GM23338 (cell line): ENCODE measurements at regions not wholly inside any gene's neighbourhood (a gene's known extent, or its start where the extent isn't known, plus 50 kb on each side); places are given as distances from the start of the nearest gene placed in this dataset.

Source experiments
- ATAC-seq: fragments of 200-7000 bp; cut with Tn5 transposase; 3 replicates; pipeline ENCODE4 v1.9.1; 2020
- DNase-seq: peaks from one replicate; pipeline ENCODE4 v3.0.0-alpha.2; 2015; ENCODE audit warnings: low spot score
- H2AFZ ChIP-seq: fragments of 200-600 bp; sonication (generic); 2 replicates; pipeline ENCODE4 v1.8.0; 2016; ENCODE audit warnings: antibody characterized with exemption, mild to moderate bottlenecking, moderate library complexity
- H3F3A ChIP-seq: fragments of 200-600 bp; sonication (generic); replicated peaks from 2 replicates; pipeline ENCODE4 v1.8.0; 2017; ENCODE audit warnings: antibody characterized with exemption, mixed run types, low read depth
- H3K27ac ChIP-seq: fragments of 200-600 bp; sonication (generic); 2 replicates; pipeline ENCODE4 v1.6.1; 2016; ENCODE audit warnings: low read depth
- H3K27me3 ChIP-seq: fragments of 200-600 bp; sonication (generic); 2 replicates; pipeline ENCODE4 v1.8.0; 2016; ENCODE audit warnings: mild to moderate bottlenecking, mixed run types, moderate library complexity; ENCODE audit not compliant: insufficient read depth
- H3K36me3 ChIP-seq: fragments of 200-600 bp; sonication (generic); 2 replicates; pipeline ENCODE4 v1.8.0; 2016; ENCODE audit warnings: mild to moderate bottlenecking; ENCODE audit not compliant: insufficient read depth
- H3K4me1 ChIP-seq: fragments of 200-600 bp; sonication (generic); 2 replicates; pipeline ENCODE4 v1.8.0; 2016; ENCODE audit warnings: mild to moderate bottlenecking, moderate library complexity; ENCODE audit not compliant: insufficient read depth
- H3K4me2 ChIP-seq: fragments of 200-600 bp; sonication (generic); 2 replicates; pipeline ENCODE4 v1.7.1; 2017; ENCODE audit warnings: mixed run types
- H3K4me3 ChIP-seq: fragments of 200-600 bp; sonication (generic); 2 replicates; pipeline ENCODE4 v1.6.1; 2016; ENCODE audit warnings: mixed run types
- H3K79me2 ChIP-seq: fragments of 200-600 bp; sonication (generic); replicated peaks from 2 replicates; pipeline ENCODE4 v1.8.0; 2017; ENCODE audit warnings: mild to moderate bottlenecking; ENCODE audit not compliant: insufficient read depth
- H3K9me2 ChIP-seq: fragments of 200-600 bp; sonication (generic); 2 replicates; pipeline ENCODE4 v1.8.0; 2017; ENCODE audit not compliant: insufficient read depth
- H4K20me1 ChIP-seq: fragments of 200-600 bp; sonication (generic); replicated peaks from 2 replicates; pipeline ENCODE4 v1.8.0; 2017; ENCODE audit warnings: mild to moderate bottlenecking; ENCODE audit not compliant: insufficient read depth
- H3K27ac Mint-ChIP-seq: 2 replicates; pipeline ENCODE4 v1.8.0; 2020; ENCODE audit warnings: inconsistent platforms, mild to moderate bottlenecking, moderate library complexity, mixed read lengths
- H3K27me3 Mint-ChIP-seq: 3 replicates; pipeline ENCODE4 v1.8.0; 2022; ENCODE audit warnings: low read depth, mild to moderate bottlenecking, moderate library complexity, mixed read lengths, inconsistent platforms; ENCODE audit not compliant: insufficient read depth, poor library complexity
- H3K36me3 Mint-ChIP-seq: 3 replicates; pipeline ENCODE4 v1.8.0; 2021; ENCODE audit warnings: low read depth, mild to moderate bottlenecking, inconsistent platforms, moderate library complexity, mixed read lengths
- H3K4me1 Mint-ChIP-seq: 3 replicates; pipeline ENCODE4 v1.8.0; 2020; ENCODE audit warnings: mild to moderate bottlenecking, inconsistent platforms, mixed read lengths
- H3K4me3 Mint-ChIP-seq: 3 replicates; pipeline ENCODE4 v1.8.0; 2021; ENCODE audit warnings: moderate library complexity, mild to moderate bottlenecking, inconsistent platforms, mixed read lengths
- H3K9me3 Mint-ChIP-seq: 3 replicates; pipeline ENCODE4 v1.8.0; 2020; ENCODE audit warnings: moderate library complexity, mild to moderate bottlenecking, inconsistent platforms, mixed read lengths
- CREB1 ChIP-seq: fragments of 250-450 bp; sonication (Bioruptor Pico); IDR thresholded peaks from 2 replicates; pipeline ENCODE4 v1.5.0; 2020; ENCODE audit warnings: low read depth, mild to moderate bottlenecking, moderate library complexity
- EZH2 ChIP-seq: fragments of 200-600 bp; sonication (generic); IDR thresholded peaks from one replicate; pipeline ENCODE4 v1.8.0; 2017; ENCODE audit warnings: antibody characterized with exemption, mild to moderate bottlenecking, low read depth; ENCODE audit not compliant: unreplicated experiment
- EZH2phosphoT487 ChIP-seq: fragments of 200-600 bp; sonication (generic); IDR thresholded peaks from one replicate; pipeline ENCODE4 v1.8.1; 2018; ENCODE audit warnings: antibody characterized with exemption; ENCODE audit not compliant: unreplicated experiment
- JUNB ChIP-seq: IDR thresholded peaks from one replicate; pipeline ENCODE4 v1.6.1; 2016; ENCODE audit warnings: antibody characterized with exemption; ENCODE audit not compliant: unreplicated experiment
- NANOG ChIP-seq: IDR thresholded peaks from 2 replicates; pipeline ENCODE4 v1.6.1; 2016; ENCODE audit warnings: antibody characterized with exemption, borderline replicate concordance
- POLR2AphosphoS5 ChIP-seq: IDR thresholded peaks from 2 replicates; pipeline ENCODE4 v1.6.1; 2016; ENCODE audit warnings: antibody characterized with exemption, low read depth
- STAT1 ChIP-seq: IDR thresholded peaks from one replicate; pipeline ENCODE4 v1.6.1; 2016; ENCODE audit warnings: antibody characterized with exemption; ENCODE audit not compliant: unreplicated experiment
- ZNF114 ChIP-seq: fragments of 250-450 bp; sonication (Bioruptor Pico); IDR thresholded peaks from 2 replicates; pipeline ENCODE4 v1.5.0; 2020; ENCODE audit warnings: mild to moderate bottlenecking, moderate library complexity
- ZNF331 ChIP-seq: fragments of 250-450 bp; sonication (Bioruptor Pico); IDR thresholded peaks from 2 replicates; pipeline ENCODE4 v1.5.0; 2020; ENCODE audit warnings: low read depth, mild to moderate bottlenecking, moderate library complexity
- TF ChIP-seq, protein P1 (sequence below), 2 experiments: fragments of 200-600 bp in 1 of 2; sonication (generic) in 1 of 2; conservative IDR thresholded peaks; 2 replicates each; pipeline versions ENCODE4 v1.5.1 to v1.6.1; 2016 to 2017; ENCODE audit warnings: antibody characterized with exemption in 2 of 2, low read depth in 2 of 2, mild to moderate bottlenecking in 2 of 2, moderate library complexity in 1 of 2
- TF ChIP-seq, protein P2 (sequence below): IDR thresholded peaks from 2 replicates; pipeline ENCODE4 v1.6.1; 2016; ENCODE audit warnings: antibody characterized with exemption
- TF ChIP-seq, protein P3 (sequence below): IDR thresholded peaks from one replicate; pipeline ENCODE4 v1.6.1; 2018; ENCODE audit warnings: antibody characterized with exemption; ENCODE audit not compliant: unreplicated experiment

DNA sequence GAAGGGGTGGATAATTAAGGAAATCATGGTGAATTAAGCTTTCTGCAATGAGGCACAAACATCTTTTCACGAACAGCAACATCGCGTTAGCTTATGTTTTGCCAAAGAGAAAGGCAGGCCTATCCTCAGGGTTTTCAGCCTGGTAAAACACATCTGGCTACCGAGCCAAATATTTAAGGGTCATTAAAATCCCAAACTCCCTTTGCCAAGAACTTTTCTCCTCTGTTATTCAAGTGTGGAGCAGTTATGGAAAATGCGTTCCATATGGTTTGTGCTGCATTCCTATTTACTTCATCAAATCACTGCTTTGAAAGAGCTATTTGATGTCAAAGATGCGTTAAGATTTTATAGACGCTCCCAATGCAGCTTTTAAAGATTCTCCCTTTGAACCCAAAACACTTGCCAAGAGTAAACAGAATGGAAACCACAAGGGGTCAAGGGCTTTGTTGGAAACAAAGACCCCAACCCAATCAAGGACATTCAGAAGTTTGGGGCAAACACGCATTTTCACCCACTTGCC lies 308.3 kb upstream of the CDH5 start (continued):
- TF ChIP-seq, protein P1, sequence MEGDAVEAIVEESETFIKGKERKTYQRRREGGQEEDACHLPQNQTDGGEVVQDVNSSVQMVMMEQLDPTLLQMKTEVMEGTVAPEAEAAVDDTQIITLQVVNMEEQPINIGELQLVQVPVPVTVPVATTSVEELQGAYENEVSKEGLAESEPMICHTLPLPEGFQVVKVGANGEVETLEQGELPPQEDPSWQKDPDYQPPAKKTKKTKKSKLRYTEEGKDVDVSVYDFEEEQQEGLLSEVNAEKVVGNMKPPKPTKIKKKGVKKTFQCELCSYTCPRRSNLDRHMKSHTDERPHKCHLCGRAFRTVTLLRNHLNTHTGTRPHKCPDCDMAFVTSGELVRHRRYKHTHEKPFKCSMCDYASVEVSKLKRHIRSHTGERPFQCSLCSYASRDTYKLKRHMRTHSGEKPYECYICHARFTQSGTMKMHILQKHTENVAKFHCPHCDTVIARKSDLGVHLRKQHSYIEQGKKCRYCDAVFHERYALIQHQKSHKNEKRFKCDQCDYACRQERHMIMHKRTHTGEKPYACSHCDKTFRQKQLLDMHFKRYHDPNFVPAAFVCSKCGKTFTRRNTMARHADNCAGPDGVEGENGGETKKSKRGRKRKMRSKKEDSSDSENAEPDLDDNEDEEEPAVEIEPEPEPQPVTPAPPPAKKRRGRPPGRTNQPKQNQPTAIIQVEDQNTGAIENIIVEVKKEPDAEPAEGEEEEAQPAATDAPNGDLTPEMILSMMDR (conservative IDR thresholded peaks at IDR 0.05; ENCODE audit: low read depth in 2 of 2), result no peak
- TF ChIP-seq POLR2AphosphoS5 (no peak), EZH2phosphoT487 (no peak), ZNF114 (no peak)

DNA sequence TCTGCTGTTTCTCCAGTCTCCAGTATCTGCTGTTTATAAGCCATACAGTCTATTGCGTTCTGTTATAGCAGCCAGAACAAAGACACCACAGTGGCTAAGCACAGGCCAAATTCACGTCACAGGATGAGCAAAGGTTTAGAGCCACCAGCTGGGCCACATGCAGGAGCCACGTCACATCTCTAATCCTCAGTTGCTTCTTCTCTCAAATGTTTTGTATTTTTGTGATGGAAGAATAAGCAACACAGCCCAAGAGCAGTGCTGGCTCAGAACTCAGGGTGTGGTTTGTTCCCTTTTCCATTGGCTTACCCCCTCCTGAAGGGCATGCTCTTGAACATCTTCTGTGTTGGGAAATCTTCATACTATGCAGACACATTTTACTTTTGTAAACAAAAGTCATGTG lies 309.4 kb upstream of the CDH5 start:
- H3K4me2 ChIP-seq, result no peak overlapping the region
- no peak overlapping the region for H3K27ac Mint-ChIP-seq
- no peaks in the 10 kb centered on the region for H4K20me1 ChIP-seq
- H3K4me3 Mint-ChIP-seq, result no peak overlapping the region
- TF ChIP-seq ZNF331 (CRISPR knock-in tag) (no peak), POLR2AphosphoS5 (no peak)
- peaks cover 23% of the 10 kb centered on the region for H3K4me1 ChIP-seq
- no peak overlapping the region for H3K4me3 ChIP-seq
- DNase-seq, result no peak
- H3K27me3 ChIP-seq, result no peaks in the 10 kb centered on the region
- peaks cover 7% of the 10 kb centered on the region for H3K27me3 Mint-ChIP-seq
- H3K9me2 ChIP-seq, result no peaks in the 10 kb centered on the region
- no peaks in the 10 kb centered on the region for H3K79me2 ChIP-seq
- H3F3A ChIP-seq, result no peaks in the 10 kb centered on the region
- no peak overlapping the region for H3K27ac ChIP-seq
- H3K36me3 Mint-ChIP-seq, result no peaks in the 10 kb centered on the region; the same call in 2 of the 3 replicates
- no peak for ATAC-seq
- H3K36me3 ChIP-seq, result no peaks in the 10 kb centered on the region
- H3K9me3 Mint-ChIP-seq, result no peaks in the 10 kb centered on the region
- no peak overlapping the region for H2AFZ ChIP-seq
- H3K4me1 Mint-ChIP-seq, result peaks cover 4% of the 10 kb centered on the region; the same call in 2 of the 3 replicates

DNA sequence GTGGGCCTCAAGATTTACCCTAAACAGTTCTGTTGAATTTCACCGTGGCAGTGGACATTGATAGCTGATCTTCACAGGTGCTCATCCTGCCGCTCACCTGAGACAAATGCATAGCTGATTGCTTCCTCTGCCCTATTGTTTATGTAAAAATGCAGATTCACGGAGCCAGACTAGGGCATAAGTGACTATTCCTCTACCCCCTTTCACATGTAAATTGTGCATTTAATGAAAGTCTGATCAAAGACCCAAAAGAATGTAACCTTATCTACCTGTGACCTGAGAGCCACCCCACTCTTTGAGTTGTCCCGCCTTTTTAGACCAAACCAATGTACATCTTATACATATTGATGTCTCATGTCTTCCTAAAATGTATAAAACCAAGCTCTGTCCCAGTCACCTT lies 312.4 kb upstream of the CDH5 start:
- Histone ChIP-seq H3K4me3 (0 out of 2 replicates have a peak overlapping the region, but pooled peaks have one; percentile 4), H2AFZ (no peak overlapping the region), H3K4me2 (peak overlapping the region; percentile 34), H4K20me1 (no peaks in the 10 kb centered on the region), H3K27ac (no peak overlapping the region), H3F3A (no peaks in the 10 kb centered on the region), H3K27me3 (no peaks in the 10 kb centered on the region), H3K4me1 (peaks cover 27% of the 10 kb centered on the region), H3K36me3 (no peaks in the 10 kb centered on the region), H3K79me2 (no peaks in the 10 kb centered on the region), H3K9me2 (peaks cover 4% of the 10 kb centered on the region; the same call in 1 of the 2 replicates)
- peak; percentile 31 for DNase-seq
- peaks cover 7% of the 10 kb centered on the region for H3K27me3 Mint-ChIP-seq
- H3K4me3 Mint-ChIP-seq, result no peak overlapping the region
- H3K36me3 Mint-ChIP-seq, result peaks cover 6% of the 10 kb centered on the region; the same call in 2 of the 3 replicates
- no peak overlapping the region for H3K27ac Mint-ChIP-seq
- H3K4me1 Mint-ChIP-seq, result peaks cover 7% of the 10 kb centered on the region; the same call in 2 of the 3 replicates
- no peaks in the 10 kb centered on the region for H3K9me3 Mint-ChIP-seq
- no peak; the same call in 1 of the 3 replicates for ATAC-seq
- TF ChIP-seq, protein P2, sequence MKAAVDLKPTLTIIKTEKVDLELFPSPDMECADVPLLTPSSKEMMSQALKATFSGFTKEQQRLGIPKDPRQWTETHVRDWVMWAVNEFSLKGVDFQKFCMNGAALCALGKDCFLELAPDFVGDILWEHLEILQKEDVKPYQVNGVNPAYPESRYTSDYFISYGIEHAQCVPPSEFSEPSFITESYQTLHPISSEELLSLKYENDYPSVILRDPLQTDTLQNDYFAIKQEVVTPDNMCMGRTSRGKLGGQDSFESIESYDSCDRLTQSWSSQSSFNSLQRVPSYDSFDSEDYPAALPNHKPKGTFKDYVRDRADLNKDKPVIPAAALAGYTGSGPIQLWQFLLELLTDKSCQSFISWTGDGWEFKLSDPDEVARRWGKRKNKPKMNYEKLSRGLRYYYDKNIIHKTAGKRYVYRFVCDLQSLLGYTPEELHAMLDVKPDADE, result no peak
- TF ChIP-seq STAT1 (no peak), EZH2phosphoT487 (no peak), JUNB (no peak), ZNF331 (CRISPR knock-in tag) (no peak), CREB1 (CRISPR knock-in tag) (no peak), POLR2AphosphoS5 (no peak), EZH2 (no peak), NANOG (no peak), ZNF114 (no peak)
- TF ChIP-seq, protein P3, sequence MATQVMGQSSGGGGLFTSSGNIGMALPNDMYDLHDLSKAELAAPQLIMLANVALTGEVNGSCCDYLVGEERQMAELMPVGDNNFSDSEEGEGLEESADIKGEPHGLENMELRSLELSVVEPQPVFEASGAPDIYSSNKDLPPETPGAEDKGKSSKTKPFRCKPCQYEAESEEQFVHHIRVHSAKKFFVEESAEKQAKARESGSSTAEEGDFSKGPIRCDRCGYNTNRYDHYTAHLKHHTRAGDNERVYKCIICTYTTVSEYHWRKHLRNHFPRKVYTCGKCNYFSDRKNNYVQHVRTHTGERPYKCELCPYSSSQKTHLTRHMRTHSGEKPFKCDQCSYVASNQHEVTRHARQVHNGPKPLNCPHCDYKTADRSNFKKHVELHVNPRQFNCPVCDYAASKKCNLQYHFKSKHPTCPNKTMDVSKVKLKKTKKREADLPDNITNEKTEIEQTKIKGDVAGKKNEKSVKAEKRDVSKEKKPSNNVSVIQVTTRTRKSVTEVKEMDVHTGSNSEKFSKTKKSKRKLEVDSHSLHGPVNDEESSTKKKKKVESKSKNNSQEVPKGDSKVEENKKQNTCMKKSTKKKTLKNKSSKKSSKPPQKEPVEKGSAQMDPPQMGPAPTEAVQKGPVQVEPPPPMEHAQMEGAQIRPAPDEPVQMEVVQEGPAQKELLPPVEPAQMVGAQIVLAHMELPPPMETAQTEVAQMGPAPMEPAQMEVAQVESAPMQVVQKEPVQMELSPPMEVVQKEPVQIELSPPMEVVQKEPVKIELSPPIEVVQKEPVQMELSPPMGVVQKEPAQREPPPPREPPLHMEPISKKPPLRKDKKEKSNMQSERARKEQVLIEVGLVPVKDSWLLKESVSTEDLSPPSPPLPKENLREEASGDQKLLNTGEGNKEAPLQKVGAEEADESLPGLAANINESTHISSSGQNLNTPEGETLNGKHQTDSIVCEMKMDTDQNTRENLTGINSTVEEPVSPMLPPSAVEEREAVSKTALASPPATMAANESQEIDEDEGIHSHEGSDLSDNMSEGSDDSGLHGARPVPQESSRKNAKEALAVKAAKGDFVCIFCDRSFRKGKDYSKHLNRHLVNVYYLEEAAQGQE, result no peak
- TF ChIP-seq, protein P1 (conservative IDR thresholded peaks at IDR 0.05; ENCODE audit: low read depth in 2 of 2), result no peak
